Naive thymus-derived CD8-positive, alpha-beta T cell (primary cell): ENCODE measurements at regions not wholly inside any gene's neighbourhood (a gene's known extent, or its start where the extent isn't known, plus 50 kb on each side); places are given as distances from the start of the nearest gene placed in this dataset.

Experiments used
- ATAC-seq, 2 donors: fragments of 150-1000 bp; cut with Tn5 transposase in 1 of 2; sonication (Bioruptor Pico), chemical (Tn5 transposase) in 1 of 2; 1 replicate in 1 of 2; 2 replicates in 1 of 2; pipeline ENCODE4 v1.10.0; 2021; ENCODE audit warnings: mild to moderate bottlenecking in 2 of 2, moderate library complexity in 2 of 2
- POLR2A ChIA-PET: fragments of 350-600 bp; sonication (Branson Sonifier 250); formaldehyde crosslinking; loops from one replicate; lab custom pipeline; 2021; ENCODE audit warnings: antibody characterized with exemption; lab: Charles Lee
- DNase-seq, 10 donors: peaks; one replicate each; pipeline versions ENCODE4 v3.0.0 to v3.0.0-alpha.2; 2020 to 2022
- H3K27ac Mint-ChIP-seq, 10 donors: one replicate each; pipeline ENCODE4 v1.8.0; 2020 to 2022; ENCODE audit warnings: mild to moderate bottlenecking in 10 of 10, mixed read lengths in 10 of 10, moderate library complexity in 4 of 10, inconsistent platforms in 1 of 10
- H3K27me3 Mint-ChIP-seq, 5 donors: one replicate each; pipeline ENCODE4 v1.8.0; 2021 to 2022; ENCODE audit warnings: mixed read lengths in 5 of 5
- H3K36me3 Mint-ChIP-seq, 3 donors: one replicate each; pipeline ENCODE4 v1.8.0; 2020 to 2022; ENCODE audit warnings: mixed read lengths in 3 of 3, mild to moderate bottlenecking in 2 of 3, inconsistent platforms in 1 of 3
- H3K4me1 Mint-ChIP-seq, 4 donors: one replicate each; pipeline ENCODE4 v1.8.0; 2021 to 2022; ENCODE audit warnings: mixed read lengths in 4 of 4
- H3K4me3 Mint-ChIP-seq, 10 donors: one replicate each; pipeline ENCODE4 v1.8.0; 2020 to 2022; ENCODE audit warnings: mild to moderate bottlenecking in 10 of 10, mixed read lengths in 10 of 10, moderate library complexity in 6 of 10, inconsistent platforms in 1 of 10
- H3K9me3 Mint-ChIP-seq, 9 donors: one replicate each; pipeline ENCODE4 v1.8.0; 2020 to 2022; ENCODE audit warnings: mixed read lengths in 9 of 9, mild to moderate bottlenecking in 3 of 9, inconsistent platforms in 1 of 9, moderate library complexity in 1 of 9

DNA sequence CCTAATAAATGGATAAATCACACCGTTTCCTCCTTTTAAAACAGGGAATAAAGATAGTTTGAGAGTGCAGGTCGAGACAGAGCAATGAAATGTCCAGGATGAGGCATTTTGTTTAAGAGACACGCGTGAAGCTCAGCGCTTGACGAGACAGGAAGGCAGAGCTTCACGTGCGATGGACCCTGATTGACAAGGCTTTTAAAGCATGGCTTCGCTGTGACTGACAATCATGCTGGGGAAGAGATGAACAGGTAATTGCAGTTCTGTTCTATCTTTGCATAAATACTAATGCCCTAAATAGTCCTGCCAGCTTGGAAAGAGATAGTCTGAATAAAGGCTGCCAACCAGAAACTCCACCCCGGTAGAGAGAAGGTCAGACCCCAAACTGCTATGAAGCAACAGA is 442.3 kb upstream of the PFKP start:
- Mint-ChIP-seq H3K36me3 (no peaks in the 10 kb centered on the region), H3K9me3 (peaks cover 0 to 3% (median 0%) of the 10 kb centered on the region in 9 donors), H3K27me3 (peaks cover 0 to 9% (median 5%) of the 10 kb centered on the region in 5 donors), H3K27ac (no peak overlapping the region), H3K4me3 (no peak overlapping the region), H3K4me1 (no peaks in the 10 kb centered on the region)
- ATAC-seq (no peak), DNase-seq (no peak)
- POLR2A ChIA-PET: no interaction called here

- Mint-ChIP-seq H3K9me3 (peaks cover 0 to 3% (median 0%) of the 10 kb centered on the region in 9 donors), H3K36me3 (no peaks in the 10 kb centered on the region), H3K27me3 (peaks cover 0 to 9% (median 5%) of the 10 kb centered on the region in 5 donors), H3K4me3 (no peak overlapping the region), H3K27ac (no peak overlapping the region), H3K4me1 (no peaks in the 10 kb centered on the region)
- no peak for DNase-seq
- POLR2A ChIA-PET: no interaction called here
- ATAC-seq: no peak
Observed at GRCh38 chr10:2623675-2624274, 443.6 kb upstream of the PFKP start.

DNA sequence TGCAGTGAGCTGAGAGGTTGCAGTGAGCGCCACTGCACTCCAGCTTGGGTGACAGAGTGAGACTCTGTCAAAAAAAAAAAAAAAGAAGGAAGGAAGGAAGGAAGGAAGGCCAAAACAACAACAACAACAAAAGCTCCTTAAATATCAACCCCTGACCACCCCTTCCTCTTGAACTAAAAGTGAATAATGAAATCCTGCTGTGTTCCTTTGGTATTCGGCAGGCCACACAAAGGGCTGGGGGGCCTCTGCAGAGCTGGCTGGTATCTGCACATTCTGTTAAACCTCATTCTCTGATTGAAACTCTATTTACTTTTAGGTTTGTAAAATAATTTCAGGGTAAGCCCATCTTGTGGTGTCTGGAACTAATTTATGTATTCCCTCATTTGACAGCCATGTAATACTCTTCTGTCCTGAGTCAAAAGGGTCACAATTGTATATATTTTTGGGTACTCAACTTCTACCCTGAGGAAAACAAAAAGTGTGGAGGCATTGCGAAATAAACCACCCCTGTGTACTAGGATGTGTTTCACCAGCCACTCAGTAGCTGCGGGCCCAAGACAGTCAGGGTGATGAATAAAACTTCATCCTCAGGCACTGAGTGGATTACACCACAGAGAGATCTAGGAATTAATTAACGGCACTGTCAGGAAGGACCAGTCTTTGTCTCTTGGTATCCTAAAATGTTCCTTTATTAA is 446.4 kb upstream of the PFKP start:
- H3K27ac Mint-ChIP-seq: no peak overlapping the region
- H3K4me1 Mint-ChIP-seq: no peaks in the 10 kb centered on the region
- peaks cover 0 to 3% (median 0%) of the 10 kb centered on the region in 9 donors for H3K9me3 Mint-ChIP-seq
- H3K27me3 Mint-ChIP-seq: peaks cover 0 to 11% (median 6%) of the 10 kb centered on the region in 5 donors
- no peak for DNase-seq
- ATAC-seq: no peak
- POLR2A ChIA-PET: no interaction called here
- no peaks in the 10 kb centered on the region for H3K36me3 Mint-ChIP-seq
- no peak overlapping the region for H3K4me3 Mint-ChIP-seq

DNA sequence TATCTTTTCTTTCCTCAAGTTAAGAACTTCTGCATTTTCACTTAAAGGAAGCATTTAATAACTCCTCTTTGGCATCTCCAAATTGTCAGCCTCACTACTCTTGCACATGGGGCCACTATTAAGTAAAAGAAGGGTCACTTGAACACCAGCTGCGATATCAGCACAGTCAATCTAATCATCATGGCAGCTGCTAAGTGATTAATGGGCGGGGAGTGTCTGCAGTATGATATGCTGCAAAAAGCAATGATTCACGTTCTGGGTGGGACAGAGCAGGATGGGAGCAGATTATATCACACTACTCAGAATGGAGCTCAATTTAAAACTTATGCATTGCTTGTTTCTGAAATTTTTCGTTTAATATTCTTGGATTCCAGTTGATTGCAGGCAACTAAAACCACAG is 447.4 kb upstream of the PFKP start:
- Mint-ChIP-seq H3K27me3 (peaks cover 0 to 11% (median 6%) of the 10 kb centered on the region in 5 donors), H3K9me3 (peaks cover 0 to 3% (median 0%) of the 10 kb centered on the region in 9 donors), H3K4me1 (no peaks in the 10 kb centered on the region), H3K36me3 (no peaks in the 10 kb centered on the region), H3K4me3 (no peak overlapping the region), H3K27ac (no peak overlapping the region)
- POLR2A ChIA-PET: no interaction called here
- no peak for ATAC-seq
- DNase-seq: no peak

DNA sequence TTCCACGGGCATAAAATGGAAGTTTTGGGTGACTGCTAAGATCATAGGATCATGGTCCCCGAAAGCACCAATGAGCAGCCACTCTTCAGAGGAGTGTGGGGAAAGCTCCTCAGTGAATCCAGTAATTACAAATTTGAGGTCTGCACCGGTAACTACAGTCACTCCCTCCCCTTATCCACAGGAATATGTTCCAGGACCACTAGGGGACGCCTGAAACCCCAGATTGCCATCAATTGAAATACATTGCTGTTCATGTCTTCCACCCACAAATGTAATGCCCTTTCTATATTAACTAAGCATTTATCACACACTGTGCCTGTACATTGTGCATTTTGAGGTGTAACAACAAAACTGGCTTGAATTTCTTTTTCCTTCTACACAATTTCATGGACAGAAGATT is 447.9 kb upstream of the PFKP start:
- Mint-ChIP-seq H3K9me3 (peaks cover 0 to 3% (median 0%) of the 10 kb centered on the region in 9 donors), H3K27me3 (peaks cover 0 to 11% (median 6%) of the 10 kb centered on the region in 5 donors), H3K36me3 (no peaks in the 10 kb centered on the region), H3K4me3 (no peak overlapping the region), H3K27ac (no peak overlapping the region), H3K4me1 (no peaks in the 10 kb centered on the region)
- DNase-seq (no peak), ATAC-seq (no peak)
- POLR2A ChIA-PET: no interaction called here

- Mint-ChIP-seq H3K4me3 (no peak overlapping the region), H3K9me3 (peaks cover 0 to 3% (median 0%) of the 10 kb centered on the region in 9 donors), H3K36me3 (no peaks in the 10 kb centered on the region), H3K4me1 (no peaks in the 10 kb centered on the region), H3K27ac (no peak overlapping the region), H3K27me3 (peaks cover 0 to 11% (median 6%) of the 10 kb centered on the region in 5 donors)
- POLR2A ChIA-PET: no interaction called here
- DNase-seq (no peak), ATAC-seq (no peak)
Observed at GRCh38 chr10:2618690-2619089, 448.7 kb upstream of the PFKP start.

- no peak for ATAC-seq
- POLR2A ChIA-PET: no interaction called here
- DNase-seq: no peak
- H3K4me3 Mint-ChIP-seq: no peak overlapping the region
- H3K9me3 Mint-ChIP-seq: peaks cover 0 to 13% (median 5%) of the 10 kb centered on the region in 9 donors
- no peak overlapping the region for H3K27ac Mint-ChIP-seq
- no peaks in the 10 kb centered on the region for H3K4me1 Mint-ChIP-seq
- H3K27me3 Mint-ChIP-seq: peaks cover 0 to 7% (median 0%) of the 10 kb centered on the region in 5 donors
- no peaks in the 10 kb centered on the region for H3K36me3 Mint-ChIP-seq
Observed at GRCh38 chr10:2616215-2616614, 451.1 kb upstream of the PFKP start.

- Mint-ChIP-seq H3K9me3 (peaks cover 0 to 13% (median 5%) of the 10 kb centered on the region in 9 donors), H3K4me3 (no peak overlapping the region), H3K36me3 (no peaks in the 10 kb centered on the region), H3K4me1 (no peaks in the 10 kb centered on the region), H3K27ac (no peak overlapping the region), H3K27me3 (peaks cover 0 to 9% (median 5%) of the 10 kb centered on the region in 5 donors)
- ATAC-seq: no peak
- DNase-seq: no peak
- POLR2A ChIA-PET: no interaction called here
Observed at GRCh38 chr10:2611603-2612002, 455.7 kb upstream of the PFKP start.

DNA sequence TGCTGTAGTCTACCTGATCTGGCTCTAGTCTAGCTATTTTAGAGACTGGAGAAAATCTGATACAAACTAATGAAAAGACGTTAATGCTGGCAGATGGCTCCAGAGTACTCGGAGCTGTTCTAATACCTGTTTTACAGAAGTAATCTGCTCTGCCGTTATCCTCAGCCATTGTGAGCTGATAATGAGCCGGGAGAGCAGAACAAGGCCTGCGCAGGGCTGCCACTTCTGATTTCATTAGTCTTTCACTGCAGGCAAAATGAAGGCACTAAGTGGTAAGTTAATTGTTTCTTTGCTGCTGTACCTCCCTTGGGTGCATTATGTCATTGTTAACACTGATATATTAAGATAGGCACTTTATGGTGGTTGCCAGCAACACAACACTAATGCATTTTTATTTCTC is 456.4 kb upstream of the PFKP start:
- Mint-ChIP-seq H3K9me3 (peaks cover 0 to 13% (median 5%) of the 10 kb centered on the region in 9 donors), H3K4me3 (no peak overlapping the region), H3K36me3 (no peaks in the 10 kb centered on the region), H3K27ac (no peak overlapping the region), H3K4me1 (no peaks in the 10 kb centered on the region), H3K27me3 (peaks cover 0 to 9% (median 5%) of the 10 kb centered on the region in 5 donors)
- ATAC-seq (no peak), DNase-seq (no peak)
- POLR2A ChIA-PET: no interaction called here

GRCh38 chr10:2604891-2605290 is 462.5 kb upstream of the PFKP start:
- peaks cover 0 to 5% (median 0%) of the 10 kb centered on the region in 9 donors for H3K9me3 Mint-ChIP-seq
- ATAC-seq: no peak

DNA sequence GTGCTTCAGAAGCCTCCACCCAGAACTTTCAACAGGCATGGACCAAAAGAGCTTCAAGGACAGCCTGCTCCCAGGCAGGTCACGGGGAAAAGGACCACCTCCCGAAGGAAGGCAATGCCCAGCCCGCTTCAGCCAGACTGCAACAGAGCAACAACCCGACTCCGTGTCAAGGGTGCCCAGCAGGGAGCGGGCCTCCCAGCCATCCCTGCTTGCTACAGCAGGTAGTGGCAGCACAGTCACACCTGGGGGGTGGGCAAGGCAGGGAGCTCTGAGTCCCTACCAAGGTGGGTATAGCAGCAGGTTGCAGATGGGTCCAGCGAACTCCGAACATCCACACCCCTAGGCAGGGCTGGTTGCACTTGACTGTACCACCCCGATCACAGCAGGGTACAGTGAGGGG is 467.8 kb upstream of the PFKP start:
- POLR2A ChIA-PET: no interaction called here
- H3K4me1 Mint-ChIP-seq: no peaks in the 10 kb centered on the region
- H3K27me3 Mint-ChIP-seq: peaks cover 0 to 12% (median 0%) of the 10 kb centered on the region in 5 donors
- ATAC-seq (no peak), DNase-seq (no peak)
- H3K36me3 Mint-ChIP-seq: no peaks in the 10 kb centered on the region
- H3K4me3 Mint-ChIP-seq: no peak overlapping the region
- no peaks in the 10 kb centered on the region for H3K9me3 Mint-ChIP-seq
- H3K27ac Mint-ChIP-seq: no peak overlapping the region

More at GRCh38 chr10:2604891-2605290, 462.5 kb upstream of the PFKP start:
- Mint-ChIP-seq H3K4me1 (no peaks in the 10 kb centered on the region), H3K27ac (no peak overlapping the region), H3K27me3 (peaks cover 0 to 8% (median 5%) of the 10 kb centered on the region in 5 donors), H3K4me3 (no peak overlapping the region), H3K36me3 (no peaks in the 10 kb centered on the region)
- DNase-seq: no peak
- POLR2A ChIA-PET: no interaction called here

DNA sequence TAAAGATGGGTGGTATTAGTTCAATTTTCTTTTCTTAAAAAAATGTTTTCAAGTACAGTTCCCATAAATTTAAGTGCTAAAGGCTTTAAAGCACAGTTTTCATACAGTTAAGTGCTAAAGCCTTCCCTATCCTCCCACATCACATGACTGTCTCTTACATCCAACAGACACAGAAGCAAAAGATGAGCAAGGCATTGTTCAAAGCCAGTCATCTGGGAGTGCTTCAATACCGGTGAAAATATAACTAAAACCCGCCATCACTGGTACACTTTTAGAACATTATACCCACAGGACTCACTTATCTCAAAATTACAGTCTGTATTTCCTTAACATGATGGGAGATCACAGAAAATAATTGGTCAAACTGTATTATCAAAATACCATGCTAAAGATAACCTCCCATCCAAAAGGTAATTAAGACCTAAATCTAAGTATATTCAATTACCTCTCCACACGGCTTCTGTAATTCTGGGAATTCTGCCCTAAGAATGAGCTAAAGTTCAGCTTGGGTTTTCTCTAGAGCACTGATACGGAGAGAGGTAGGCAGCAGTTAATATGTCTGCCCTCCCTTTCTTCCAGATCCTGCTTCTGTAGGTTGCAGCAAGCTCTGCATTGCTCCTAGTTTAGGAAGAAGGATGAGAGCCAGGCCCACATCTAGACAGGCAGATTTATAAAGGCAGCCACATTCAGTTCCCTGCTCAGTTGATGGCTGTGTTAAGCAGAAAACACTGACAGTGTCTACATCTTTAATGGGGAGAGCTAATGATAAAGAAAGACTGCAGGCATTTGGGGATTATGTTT is 474.8 kb upstream of the PFKP start:
- Mint-ChIP-seq H3K9me3 (no peaks in the 10 kb centered on the region), H3K27me3 (peaks cover 3 to 17% (median 7%) of the 10 kb centered on the region in 5 donors)
- no peak for ATAC-seq

DNA sequence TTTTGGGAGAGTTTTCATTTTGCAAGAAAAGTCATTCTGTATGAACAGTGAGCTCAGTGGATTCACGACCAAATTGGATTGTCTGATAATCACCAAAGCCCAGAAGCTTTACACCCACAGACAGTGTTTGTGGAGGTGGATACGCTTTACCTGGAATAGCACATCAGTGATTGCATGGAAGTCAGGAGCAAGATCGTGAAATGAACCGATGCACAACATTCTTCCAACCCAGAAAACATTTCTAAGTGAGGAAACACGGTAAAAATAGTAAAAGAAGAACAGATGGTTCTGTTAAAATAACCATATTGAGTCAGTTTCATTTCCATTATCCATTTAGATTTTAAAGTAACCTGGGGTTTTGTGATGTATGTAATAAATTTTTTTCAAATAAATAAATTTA is 478.2 kb upstream of the PFKP start:
- ATAC-seq: no peak
- DNase-seq: no peak
- Mint-ChIP-seq H3K4me1 (peaks cover 0 to 3% (median 0%) of the 10 kb centered on the region in 4 donors), H3K9me3 (no peaks in the 10 kb centered on the region), H3K27me3 (peaks cover 3 to 16% (median 7%) of the 10 kb centered on the region in 5 donors), H3K27ac (no peak overlapping the region), H3K4me3 (no peak overlapping the region), H3K36me3 (no peaks in the 10 kb centered on the region)
- POLR2A ChIA-PET: no interaction called here

More for the DNA sequence above, 474.8 kb upstream of the PFKP start:
- POLR2A ChIA-PET: no interaction called here
- Mint-ChIP-seq H3K4me1 (peaks cover 0 to 3% (median 0%) of the 10 kb centered on the region in 4 donors), H3K27ac (no peak overlapping the region), H3K36me3 (no peaks in the 10 kb centered on the region), H3K4me3 (no peak overlapping the region)
- DNase-seq: no peak
